ENCODE measurements at regions not wholly inside any gene's neighbourhood (a gene's known extent, or its start where the extent isn't known, plus 50 kb on each side); places are given as distances from the start of the nearest gene placed in this dataset.
"Not testable (repeated sequence)": the region's sequence is repeated elsewhere in the genome, so short reads cannot be mapped to it uniquely, and the experiment has no call there.

DNA sequence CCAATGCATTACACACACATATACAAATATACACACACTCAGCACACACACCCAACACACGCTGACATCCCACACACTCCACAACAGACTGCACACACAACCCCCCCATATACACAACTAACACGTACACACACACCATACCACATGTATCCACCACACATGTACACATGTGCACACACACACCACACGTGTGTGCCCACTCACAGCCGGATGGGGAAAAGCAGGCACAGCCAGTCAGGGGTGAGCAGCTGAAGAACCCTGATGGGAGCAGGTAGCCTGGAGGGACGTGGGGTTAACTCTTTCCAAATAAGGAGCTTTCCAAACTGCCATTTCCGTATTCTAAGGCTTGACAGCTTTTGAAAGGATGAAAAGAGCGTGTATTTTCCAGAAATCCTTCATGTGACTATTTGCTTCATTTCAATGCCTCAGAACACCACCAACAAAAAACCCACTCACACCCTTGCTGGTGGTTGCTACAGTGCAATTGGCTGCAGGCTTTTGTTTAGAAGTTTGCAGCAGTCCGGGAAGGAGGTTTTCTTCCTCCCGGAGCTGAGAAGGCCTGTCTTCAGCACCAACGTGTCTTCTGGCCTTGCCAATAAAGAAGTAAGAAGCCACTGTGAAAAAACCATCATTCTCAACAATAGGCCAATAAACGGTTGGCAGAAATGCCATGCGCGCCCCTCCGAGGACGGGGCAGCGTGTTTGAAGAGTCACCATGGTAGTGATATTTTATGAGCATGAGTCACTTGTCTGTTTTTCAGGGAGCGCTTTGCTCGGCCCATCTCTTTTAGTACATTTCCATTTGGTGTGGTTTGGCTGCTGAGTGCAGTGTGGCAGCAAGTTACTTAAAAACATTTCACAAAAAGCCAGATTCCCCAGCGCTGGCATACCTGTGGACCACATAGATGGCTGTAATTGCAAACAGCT, 131.3 kb upstream of the GMDS start:
- DNase-seq (ENCODE audit: low spot score): no peak

DNA sequence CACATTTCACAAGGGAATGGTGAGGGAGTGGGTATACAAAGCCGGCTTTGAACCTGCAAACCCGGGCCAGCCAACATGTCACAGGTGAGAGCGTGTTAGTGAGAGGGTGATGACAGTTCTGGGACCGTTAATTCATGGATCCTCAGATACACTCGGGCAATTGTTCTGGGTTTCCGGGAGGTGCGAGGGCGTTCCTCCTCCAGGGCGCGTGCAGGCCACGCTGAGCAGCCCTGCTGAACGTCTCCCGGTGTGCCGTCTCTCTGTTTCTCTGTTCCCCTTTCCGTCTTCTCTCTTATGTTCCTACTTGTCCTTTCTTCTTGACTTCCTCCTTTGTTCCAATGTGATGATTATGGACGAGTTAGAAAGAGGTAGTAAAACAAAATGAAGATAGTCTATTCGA, 130.0 kb upstream of the GMDS start:
- no peak for DNase-seq (ENCODE audit: low spot score)

DNA sequence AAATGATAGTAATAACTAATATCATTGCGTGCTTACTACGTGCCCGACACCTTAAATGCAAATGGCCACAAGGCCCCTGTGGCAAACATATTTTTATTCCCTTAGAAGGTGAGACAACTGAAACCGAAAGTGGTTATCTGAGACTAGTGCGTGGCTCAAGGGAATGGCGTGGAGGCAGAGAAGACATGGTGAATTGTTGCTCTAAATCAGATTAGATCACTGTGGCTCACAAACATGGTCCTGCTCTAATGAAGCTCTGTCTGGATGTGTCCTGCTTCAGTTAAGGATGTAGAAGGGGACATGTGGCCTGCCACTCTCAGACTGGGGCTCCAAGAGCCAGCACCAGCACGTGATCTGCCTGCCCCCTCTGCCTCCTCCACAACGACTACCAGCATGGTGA, 124.2 kb upstream of the GMDS start:
- no peak for DNase-seq (ENCODE audit: low spot score)

DNA sequence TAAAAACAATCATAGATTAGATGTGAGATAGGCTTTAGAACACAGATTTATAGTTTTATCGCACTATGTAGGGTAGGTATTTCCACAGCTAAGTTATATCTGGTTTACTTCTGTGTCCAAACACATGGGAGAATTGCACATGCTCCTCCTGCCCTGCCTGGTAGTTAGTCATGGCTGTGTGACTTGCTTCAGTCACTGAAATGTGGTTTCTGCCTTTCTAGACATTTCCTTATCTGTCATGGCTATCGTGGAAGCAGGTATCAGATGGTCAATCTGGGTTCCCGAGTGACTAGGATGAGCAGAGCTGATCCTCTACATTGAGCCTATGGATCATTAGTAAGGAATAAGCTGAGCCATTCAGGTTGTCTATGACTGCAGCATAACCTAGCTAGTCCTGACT, 117.8 kb upstream of the GMDS start:
- no peak for DNase-seq (ENCODE audit: low spot score)

DNA sequence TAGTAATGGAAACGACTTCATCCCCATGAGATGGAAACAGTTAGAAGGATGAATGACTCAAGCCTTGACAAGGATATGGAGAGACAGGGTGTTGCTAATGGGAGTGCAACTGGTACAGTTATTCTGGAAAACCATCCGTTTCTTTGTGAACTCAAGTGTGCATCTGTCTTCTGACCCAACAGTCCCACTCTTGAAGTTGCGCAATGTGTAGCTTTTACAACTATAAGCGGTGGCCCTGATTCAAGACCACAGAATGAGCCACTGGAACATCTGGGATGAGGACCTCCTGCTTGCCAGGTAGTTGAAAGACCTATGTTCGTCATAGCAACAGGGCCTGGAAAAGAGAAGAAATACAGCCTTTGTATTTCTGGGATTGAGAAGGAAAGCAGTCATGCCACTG, 115.8 kb upstream of the GMDS start:
- DNase-seq (ENCODE audit: low spot score): no peak

DNA sequence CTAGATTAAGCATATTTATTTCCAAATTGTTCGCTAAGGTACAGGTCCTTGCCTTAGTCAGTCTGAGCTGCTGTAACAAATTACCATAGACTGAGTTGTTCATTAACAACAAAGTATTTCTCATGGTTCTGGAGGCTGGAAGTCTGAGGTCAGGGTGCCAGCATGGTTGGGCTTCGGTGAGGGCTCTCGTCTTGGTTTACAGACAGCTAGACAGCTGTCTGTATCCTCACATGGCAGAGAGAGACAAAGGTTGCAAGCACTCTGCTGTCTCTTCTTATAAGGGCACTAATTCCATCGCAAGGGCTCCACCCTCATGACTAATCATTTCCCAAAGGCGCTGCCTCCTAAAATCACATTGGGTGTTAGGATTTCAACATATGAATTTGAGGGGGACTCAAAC, 115.3 kb upstream of the GMDS start:
- DNase-seq (ENCODE audit: low spot score): no peak

DNA sequence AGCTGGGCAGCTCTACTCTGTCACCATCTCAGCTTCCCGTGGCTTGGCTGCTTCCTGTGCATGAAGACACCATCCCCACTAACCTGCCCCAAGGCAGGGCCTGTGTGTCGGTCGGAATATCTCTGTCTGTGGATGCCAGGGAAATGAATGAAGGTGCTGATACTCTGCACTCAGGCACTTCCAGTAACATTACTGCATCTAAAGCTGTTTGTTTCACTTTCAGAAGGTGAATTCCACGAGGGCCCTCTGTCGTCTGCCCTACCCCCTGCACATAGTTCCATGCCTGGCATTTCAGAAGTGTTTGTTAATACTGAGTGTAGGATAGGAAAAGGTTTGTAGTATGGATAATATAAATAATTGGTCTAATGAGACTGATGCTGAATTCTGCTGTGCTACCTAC, 114.7 kb upstream of the GMDS start:
- DNase-seq (ENCODE audit: low spot score): no peak

DNA sequence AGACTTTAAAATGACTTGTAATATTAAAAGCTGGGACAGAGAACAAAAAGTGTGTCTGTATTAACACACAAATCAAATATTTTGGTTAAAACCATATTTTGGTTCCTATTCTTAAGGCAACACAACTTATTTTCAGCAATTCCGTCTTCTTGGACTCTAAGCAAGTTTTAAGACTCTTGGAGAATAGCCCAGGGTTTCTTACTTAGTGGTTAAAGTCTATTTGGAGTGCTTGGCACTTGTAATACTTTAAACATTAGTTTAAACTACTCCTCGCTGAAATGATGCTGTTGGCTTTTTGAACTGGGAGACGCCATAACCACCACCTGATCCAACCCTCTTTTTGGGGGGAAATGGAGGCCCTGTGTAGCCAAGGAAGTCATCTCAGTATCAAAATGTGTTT, 109.7 kb upstream of the GMDS start:
- no peak for DNase-seq (ENCODE audit: low spot score)

DNA sequence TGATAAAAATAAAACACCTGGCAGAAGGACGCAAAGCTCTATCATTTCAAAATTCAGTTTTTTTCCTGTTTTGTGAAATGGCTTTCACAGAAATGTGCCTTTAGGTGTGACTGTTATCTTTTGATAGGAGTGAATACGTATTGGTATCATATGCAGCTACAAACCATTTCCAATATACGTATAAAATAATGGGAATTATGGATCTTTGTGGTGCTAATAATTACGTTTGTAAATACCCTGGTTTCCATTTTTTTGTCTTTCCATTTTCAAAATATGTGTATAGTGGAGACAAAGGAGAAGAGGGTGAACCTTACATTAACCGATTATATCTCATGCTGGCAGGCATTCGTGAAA, 108.7 kb upstream of the GMDS start:
- no peak for DNase-seq (ENCODE audit: low spot score)

DNA sequence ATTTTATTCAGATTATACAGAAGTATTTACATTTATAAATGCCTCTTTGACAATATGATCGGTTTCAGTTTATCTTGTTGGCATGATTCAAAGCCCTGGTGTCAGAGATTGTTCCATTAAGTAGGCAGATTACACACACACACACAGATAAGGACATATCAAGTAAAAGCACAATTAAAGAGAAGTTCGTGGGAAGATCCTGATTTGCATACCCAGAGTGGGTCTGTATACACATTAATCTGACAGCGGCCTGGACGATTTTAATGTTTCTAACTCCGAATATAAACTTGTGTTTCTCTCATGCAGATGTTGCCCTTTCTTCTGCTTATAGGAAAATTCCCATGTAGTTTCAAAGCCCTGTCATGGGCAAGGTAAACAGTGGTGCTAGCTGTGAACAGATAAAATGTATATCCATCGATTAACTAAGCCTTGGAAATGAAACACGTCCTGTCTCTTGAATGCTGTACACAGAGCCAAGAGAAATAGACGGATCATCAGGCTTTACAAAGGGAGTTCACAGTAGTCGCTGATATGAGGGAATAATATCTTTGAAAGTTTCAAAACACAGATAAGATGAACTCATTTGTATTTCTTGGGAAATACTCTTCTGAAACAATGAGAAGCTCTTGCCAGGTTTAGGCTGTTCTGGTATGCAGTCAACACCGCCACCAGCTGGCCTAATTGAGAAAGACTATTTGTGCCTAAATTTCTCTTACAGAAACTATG, 108.2 kb upstream of the GMDS start:
- peak; percentile 42 for DNase-seq (ENCODE audit: low spot score)

DNA sequence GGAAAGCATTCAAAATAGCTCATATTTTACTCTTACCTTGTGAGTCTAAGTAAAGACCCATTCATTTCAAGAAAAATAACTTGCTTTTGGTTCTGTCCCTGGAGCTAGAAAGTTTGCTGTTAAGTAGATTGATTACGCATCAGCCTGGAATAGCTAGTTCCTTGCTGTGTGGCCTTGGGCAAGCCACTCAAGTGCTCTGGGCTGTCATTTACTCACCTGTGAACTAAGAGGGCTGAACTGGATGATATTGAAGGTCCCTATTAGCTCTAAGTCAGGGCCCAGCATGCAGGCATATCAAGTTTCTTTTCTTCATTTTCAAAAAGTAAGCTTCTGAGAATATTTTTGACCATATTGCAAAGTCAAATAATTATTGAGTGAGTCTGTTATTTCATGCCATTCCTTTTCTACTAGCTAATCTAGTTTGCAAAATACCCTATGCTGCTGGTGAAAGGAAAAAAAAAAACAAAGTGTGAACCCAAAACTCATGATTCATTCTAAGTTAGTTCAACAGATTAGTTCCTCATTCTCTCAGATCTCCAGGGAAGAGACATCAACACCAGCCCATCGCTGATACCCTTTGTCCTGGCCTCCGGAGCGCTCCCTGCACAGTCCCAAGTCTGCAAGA, 106.5 kb upstream of the GMDS start:
- DNase-seq (ENCODE audit: low spot score): no peak

DNA sequence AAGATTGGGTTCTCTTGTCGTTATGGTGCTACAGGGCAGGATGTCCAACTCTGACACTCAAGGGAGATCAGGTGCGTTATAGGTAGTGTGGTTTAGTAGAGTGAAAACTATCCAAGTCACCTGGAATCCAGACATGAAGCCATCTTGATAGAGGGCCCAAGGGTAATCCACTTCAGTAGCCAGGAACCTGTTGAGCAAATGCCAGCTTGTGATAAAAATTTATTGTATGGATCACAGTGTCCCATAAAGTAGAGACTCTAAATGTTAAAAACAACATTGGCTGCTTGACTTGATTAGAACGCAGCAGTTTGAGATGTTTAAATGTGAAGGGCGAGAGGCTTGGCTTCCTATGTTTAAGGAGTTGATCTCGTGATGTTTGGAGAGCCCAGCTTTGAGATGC, 105.7 kb upstream of the GMDS start:
- DNase-seq (ENCODE audit: low spot score): no peak

DNA sequence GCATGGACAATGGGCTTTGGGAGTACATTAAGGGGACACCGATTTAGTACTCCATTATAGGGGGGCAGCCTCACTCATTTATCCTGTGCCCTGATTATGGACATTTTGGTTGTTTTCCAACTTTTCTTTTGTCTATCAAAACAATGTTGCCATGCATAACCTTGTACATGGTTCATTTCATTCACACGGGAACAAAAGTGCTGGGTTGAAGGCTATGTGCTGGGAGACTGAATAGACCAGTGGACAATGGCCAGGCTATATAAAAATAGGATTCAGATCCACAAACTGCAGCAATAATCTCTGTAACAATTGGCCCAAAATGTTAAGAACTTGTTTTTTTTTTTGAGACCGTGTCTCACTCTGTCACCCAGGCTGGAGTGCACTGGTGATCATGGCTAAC, 100.7 kb upstream of the GMDS start:
- DNase-seq (ENCODE audit: low spot score): no peak

DNA sequence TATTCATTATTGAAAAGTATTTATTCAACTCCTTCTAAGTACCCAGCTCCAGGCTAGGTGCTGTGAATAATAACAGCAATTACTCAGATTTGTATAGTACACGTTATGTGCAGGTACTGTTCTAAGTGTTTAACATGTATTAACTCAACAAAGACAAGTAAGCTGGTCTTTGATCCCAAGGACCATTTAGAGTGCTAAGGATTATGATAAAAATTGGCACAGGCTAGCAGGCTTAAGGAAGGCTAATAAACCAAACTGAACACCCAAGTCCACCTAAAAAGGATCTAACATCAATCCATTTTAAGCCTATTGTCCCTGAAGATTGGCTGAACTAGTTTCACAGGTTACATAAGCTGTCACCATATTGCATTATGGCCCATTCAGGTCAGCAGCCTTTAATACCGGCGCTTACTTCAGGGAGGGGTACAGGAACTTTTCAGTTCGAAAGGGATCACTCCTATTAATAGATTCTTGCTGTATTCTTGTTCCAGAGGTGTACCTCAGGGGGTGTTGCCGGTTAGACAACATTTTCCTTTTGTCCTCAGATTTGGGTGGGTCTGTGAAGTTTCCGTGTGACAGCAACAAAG, 99.0 kb upstream of the GMDS start:
- DNase-seq (ENCODE audit: low spot score): no peak

DNA sequence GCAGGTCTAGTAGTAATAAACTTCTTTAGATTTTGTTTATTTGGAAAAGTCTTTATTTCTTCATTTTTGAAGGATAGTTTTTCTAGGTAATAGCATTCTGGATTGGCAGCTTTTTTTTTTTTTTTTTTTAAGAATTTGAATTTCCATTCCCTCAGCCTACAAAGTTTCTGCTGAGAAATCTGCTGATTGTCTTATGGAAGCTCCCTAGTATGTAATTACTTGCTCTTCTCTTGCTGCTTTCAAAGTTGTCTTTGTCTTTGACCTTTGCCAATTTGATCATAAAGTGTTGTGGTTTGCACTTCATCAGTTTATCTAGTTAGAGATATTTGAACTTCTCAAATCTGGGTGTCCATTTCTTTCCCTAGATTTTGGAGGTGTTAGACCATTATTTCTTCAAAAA, 82.2 kb upstream of the GMDS start:
- no peak for DNase-seq (ENCODE audit: low spot score)

DNA sequence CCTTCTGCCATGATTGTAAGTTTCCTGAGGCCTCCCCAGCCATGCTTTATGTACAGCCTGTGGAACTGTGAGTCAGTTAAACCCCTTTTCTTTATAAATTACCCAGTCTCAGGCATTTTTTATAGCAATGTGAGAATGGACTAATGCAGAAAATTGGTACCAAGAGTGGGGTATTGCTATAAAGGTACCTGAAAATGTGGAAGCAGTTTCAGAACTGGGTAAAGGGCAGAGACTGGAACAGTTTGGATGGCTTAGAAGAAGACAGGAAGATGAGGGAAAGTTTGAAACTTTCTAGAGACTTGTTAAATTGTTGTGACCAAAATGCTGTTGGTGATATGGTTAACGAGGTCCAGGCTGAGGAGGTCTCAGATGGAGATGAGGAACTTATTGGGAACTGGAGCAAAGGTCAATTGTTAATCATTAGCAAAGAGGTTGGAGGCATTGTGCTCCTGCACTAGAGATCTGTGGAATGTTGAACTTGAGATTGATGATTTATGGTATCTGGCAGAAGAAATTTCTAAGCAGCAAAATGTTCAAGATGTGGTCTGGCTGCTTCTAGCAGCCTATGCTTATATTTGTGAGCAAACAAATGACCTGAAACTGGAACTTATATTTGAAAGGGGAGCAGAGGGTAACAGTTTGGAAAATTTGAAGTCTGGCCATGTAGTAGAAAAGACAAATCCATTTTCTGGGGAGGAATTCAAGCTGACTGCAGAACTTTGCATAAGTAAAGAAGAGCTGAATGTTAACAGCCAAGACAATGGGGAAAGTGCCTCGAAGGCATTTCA, 79.0 kb upstream of the GMDS start:
- DNase-seq (ENCODE audit: low spot score): no peak

DNA sequence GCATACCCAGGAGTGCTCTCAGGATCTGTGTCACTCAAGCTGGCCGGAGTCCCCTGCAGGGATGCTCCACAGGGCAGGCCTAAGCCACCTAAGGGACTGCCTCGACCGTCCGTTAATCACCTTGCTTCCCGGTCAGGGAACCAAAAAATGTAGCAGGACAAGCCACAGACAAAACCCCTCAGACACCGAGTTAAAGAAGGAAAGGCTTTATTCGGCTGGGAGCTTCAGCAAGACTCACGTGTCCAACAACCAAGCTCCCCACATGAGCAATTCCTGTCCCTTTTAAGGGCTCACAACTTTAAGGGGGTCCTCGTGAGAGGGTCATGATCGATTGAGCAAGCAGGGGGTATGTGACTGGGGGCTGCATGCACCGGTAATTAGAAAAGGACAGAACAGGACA, 72.1 kb upstream of the GMDS start:
- not testable (repeated sequence) for DNase-seq (ENCODE audit: low spot score)

DNA sequence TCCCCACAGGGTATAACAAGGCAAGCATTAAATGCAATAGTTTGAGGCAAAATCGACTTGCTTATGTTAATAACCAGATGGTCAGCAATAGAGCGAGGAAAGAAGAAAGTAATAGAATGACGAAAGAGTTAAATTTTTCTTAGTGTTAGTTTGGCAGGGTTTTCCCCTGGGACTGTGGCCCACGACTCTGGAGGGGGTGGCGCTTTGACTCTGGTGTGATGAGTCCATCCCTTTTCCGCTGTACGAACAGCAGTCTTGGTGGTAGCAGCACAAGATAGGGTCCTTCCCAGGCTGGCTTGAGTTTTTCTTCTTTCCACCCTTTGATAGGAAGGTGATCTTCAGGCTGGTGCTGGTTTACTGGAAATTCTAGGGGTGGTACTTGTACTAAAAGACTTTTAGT, 69.2 kb upstream of the GMDS start:
- DNase-seq (ENCODE audit: low spot score): no peak

DNA sequence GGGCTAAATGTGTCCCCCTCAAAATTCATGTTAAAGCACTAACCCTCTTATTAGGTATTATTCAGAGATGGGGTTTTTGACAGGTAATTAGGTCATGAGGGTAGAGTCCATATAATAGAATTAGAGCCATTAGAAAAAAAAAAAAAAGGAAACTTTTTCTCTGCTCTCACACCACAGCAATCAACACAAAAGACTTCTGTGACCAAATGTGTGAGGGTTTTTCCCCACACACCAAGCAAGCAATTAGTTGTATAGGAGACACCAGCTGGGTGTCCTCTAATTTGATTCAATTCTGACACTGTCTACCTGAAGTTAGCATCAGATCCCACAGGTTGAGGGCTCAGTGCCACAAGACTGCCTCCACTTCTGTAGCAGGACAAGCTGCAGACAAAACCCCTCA, 64.6 kb upstream of the GMDS start:
- no peak for DNase-seq (ENCODE audit: low spot score)

DNA sequence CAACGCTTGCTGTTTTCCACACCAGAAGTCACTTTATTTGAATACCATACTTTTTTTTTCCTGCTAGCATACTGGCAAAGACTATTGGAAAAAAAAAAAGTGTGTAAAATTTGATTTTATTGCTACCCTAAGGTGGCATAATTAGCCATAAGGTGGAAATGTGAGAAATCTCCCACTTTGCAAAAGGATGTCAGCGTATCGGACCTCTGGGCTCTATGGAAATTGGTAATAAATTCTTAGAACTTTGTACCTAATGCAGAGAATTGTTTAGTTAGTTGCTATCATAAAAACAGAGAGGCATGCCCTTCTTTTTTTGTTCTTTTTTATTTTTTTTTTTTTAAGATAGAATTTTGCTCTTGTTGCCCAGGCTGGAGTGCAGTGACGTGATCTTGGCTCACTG, 63.7 kb upstream of the GMDS start:
- DNase-seq (ENCODE audit: low spot score): no peak

DNA sequence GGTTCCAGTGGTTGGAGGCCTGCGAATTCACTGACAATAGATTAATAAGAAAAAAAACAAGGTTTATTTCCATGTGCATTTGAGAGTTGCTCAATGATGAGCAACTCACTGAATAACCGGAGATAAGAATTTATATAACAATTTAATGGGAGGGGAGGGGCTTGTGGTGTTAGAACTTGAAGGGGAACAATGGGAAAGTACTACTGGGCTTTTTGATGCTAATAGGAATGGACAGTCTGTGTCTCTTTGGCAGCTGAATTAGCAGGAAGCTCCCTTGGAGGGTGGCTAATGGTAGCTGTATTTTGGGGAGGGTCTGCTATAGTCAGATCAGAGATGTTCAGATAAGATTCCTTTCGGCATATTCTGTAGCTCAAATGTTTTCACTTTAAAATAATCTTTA, 62.4 kb upstream of the GMDS start:
- DNase-seq (ENCODE audit: low spot score): no peak

DNA sequence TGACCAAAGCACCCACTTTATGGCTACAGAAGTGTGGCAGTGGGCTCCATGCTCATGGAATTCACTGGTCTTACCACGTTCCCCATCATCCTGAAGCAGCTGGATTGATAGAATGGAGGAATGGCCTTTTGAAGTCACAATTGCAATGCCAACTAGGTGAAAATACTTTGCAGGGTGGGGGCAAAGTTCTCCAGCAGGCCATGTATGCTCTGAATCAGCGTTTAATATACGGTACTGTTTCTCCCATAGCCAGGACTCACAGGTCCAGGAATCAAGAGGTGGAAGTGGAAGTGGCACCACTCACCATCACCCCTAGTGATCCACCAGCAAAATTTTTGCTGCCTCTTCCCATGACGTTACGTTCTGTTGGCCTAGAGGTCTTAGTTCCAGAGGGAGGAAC, 60.5 kb upstream of the GMDS start:
- no peak for DNase-seq (ENCODE audit: low spot score)

Data from CD4-positive, alpha-beta T cell treated with Interleukin-2 at 100 ng/mL for 4 hours (primary cell).